Neuronal stem cell (in vitro differentiated cells): ENCODE measurements at regions not wholly inside any gene's neighbourhood (a gene's known extent, or its start where the extent isn't known, plus 50 kb on each side); places are given as distances from the start of the nearest gene placed in this dataset.

Source experiments
- DNase-seq: peaks from one replicate; pipeline ENCODE4 v3.0.0-alpha.2; 2013; ENCODE audit warnings: low spot score
- H2AFZ ChIP-seq: one replicate; pipeline ENCODE4 v1.6.1; 2013; ENCODE audit warnings: mild to moderate bottlenecking, low read length, inconsistent platforms
- H2AK5ac ChIP-seq: 2 replicates; pipeline ENCODE4 v1.6.1; 2013; ENCODE audit warnings: low read depth, mild to moderate bottlenecking, inconsistent platforms, low read length, moderate library complexity, mixed read lengths
- H2BK120ac ChIP-seq: 2 replicates; pipeline ENCODE4 v1.6.1; 2013; ENCODE audit warnings: low read depth, mild to moderate bottlenecking, inconsistent platforms, low read length, moderate library complexity, mixed read lengths
- H2BK12ac ChIP-seq: one replicate; pipeline ENCODE4 v1.6.1; 2013; ENCODE audit warnings: low read length, inconsistent platforms
- H2BK15ac ChIP-seq: 2 replicates; pipeline ENCODE4 v1.6.1; 2013; ENCODE audit warnings: mild to moderate bottlenecking, low read length, inconsistent platforms, mixed read lengths
- H2BK5ac ChIP-seq: one replicate; pipeline ENCODE4 v1.6.1; 2013; ENCODE audit warnings: inconsistent platforms, mild to moderate bottlenecking, low read length, moderate library complexity
- H3K14ac ChIP-seq: one replicate; pipeline ENCODE4 v1.6.1; 2013; ENCODE audit warnings: low read length, inconsistent platforms
- H3K18ac ChIP-seq: 2 replicates; pipeline ENCODE4 v1.6.1; 2013; ENCODE audit warnings: low read length, inconsistent platforms
- H3K23ac ChIP-seq: 2 replicates; pipeline ENCODE4 v1.6.1; 2013; ENCODE audit warnings: low read depth, mild to moderate bottlenecking, mixed read lengths, low read length, inconsistent platforms; ENCODE audit not compliant: poor library complexity
- H3K27ac ChIP-seq: replicated peaks from 3 replicates; pipeline ENCODE4 v1.5.1; 2013; ENCODE audit warnings: low read length, inconsistent platforms
- H3K27me3 ChIP-seq, 3 experiments: 2 replicates each; pipeline ENCODE4 v1.6.1; 2013; ENCODE audit warnings: low read length in 3 of 3, mild to moderate bottlenecking in 2 of 3, inconsistent platforms in 1 of 3, low read depth in 1 of 3, mixed read lengths in 1 of 3, moderate library complexity in 1 of 3; ENCODE audit not compliant: control insufficient read depth in 3 of 3, insufficient read depth in 3 of 3
- H3K36me3 ChIP-seq, 2 donors: replicated peaks in 1 of 2; 2 replicates each; pipeline ENCODE4 v1.6.1; 2013; ENCODE audit warnings: low read length in 2 of 2; ENCODE audit not compliant: control insufficient read depth in 2 of 2, insufficient read depth in 2 of 2
- H3K4ac ChIP-seq: 2 replicates; pipeline ENCODE4 v1.6.1; 2013; ENCODE audit warnings: inconsistent platforms, mild to moderate bottlenecking, low read length, moderate library complexity
- H3K4me1 ChIP-seq, 2 donors: 1 replicate in 1 of 2; 2 replicates in 1 of 2; pipeline ENCODE4 v1.6.1; 2013; ENCODE audit warnings: low read length in 2 of 2, low read depth in 1 of 2; ENCODE audit not compliant: control insufficient read depth in 2 of 2, insufficient read depth in 1 of 2
- H3K4me2 ChIP-seq: one replicate; pipeline ENCODE4 v1.6.1; 2013; ENCODE audit warnings: mild to moderate bottlenecking, low read length, inconsistent platforms; ENCODE audit not compliant: insufficient read depth, poor library complexity, severe bottlenecking
- H3K4me3 ChIP-seq, 2 donors: 2 replicates each; pipeline ENCODE4 v1.5.1; 2013; ENCODE audit warnings: low read length in 2 of 2, mild to moderate bottlenecking in 2 of 2, inconsistent platforms in 1 of 2, moderate library complexity in 1 of 2
- H3K79me1 ChIP-seq: one replicate; pipeline ENCODE4 v1.6.1; 2013; ENCODE audit warnings: low read depth, mild to moderate bottlenecking, inconsistent platforms, low read length, moderate library complexity
- H3K9ac ChIP-seq: one replicate; pipeline ENCODE4 v1.6.1; 2013; ENCODE audit warnings: mild to moderate bottlenecking, low read depth, low read length, inconsistent platforms; ENCODE audit not compliant: poor library complexity
- H3K9me3 ChIP-seq, 2 donors: replicated peaks in 1 of 2; 2 replicates each; pipeline versions ENCODE3 to v1.6.1; 2013; ENCODE audit warnings: low read length in 2 of 2, mild to moderate bottlenecking in 2 of 2, inconsistent platforms in 1 of 2, low read depth in 1 of 2, mixed read lengths in 1 of 2, moderate library complexity in 1 of 2; ENCODE audit not compliant: control insufficient read depth in 2 of 2, insufficient read depth in 1 of 2
- H4K8ac ChIP-seq: one replicate; pipeline ENCODE4 v1.6.1; 2013; ENCODE audit warnings: low read depth, mild to moderate bottlenecking, inconsistent platforms, low read length, moderate library complexity
- H4K91ac ChIP-seq: one replicate; pipeline ENCODE4 v1.6.1; 2013; ENCODE audit warnings: low read length, low read depth, mild to moderate bottlenecking, inconsistent platforms; ENCODE audit not compliant: poor library complexity
- WGBS, 2 donors: extraction: QIAGEN DNeasy Blood & Tissue Kit; methylation state at CpG; one replicate each; pipeline ENCODE4 v1.1.7; 2013; ENCODE audit warnings: missing lambda C conversion rate in 2 of 2, mixed read lengths in 1 of 2; ENCODE audit not compliant: insufficient read length in 2 of 2, insufficient replicate concordance in 1 of 2; ENCODE audit errors: extremely low coverage in 2 of 2; 5-methylcytosine and 5-hydroxymethylcytosine counted together

- Histone ChIP-seq H3K79me1 (no peaks in the 10 kb centered on the region), H3K9ac (no peak overlapping the region), H2BK12ac (no peak overlapping the region), H3K27ac (no peak overlapping the region), H3K4me1 (no peaks in the 10 kb centered on the region), H2BK120ac (no peak overlapping the region), H2BK5ac (no peak overlapping the region), H3K18ac (no peak overlapping the region), H3K23ac (no peak overlapping the region), H2AFZ (no peak overlapping the region), H3K9me3 (no peaks in the 10 kb centered on the region), H3K36me3 (no peaks in the 10 kb centered on the region), H3K4me2 (no peak overlapping the region), H3K14ac (no peak overlapping the region), H3K4me3 (no peak overlapping the region), H2AK5ac (no peak overlapping the region), H4K91ac (no peak overlapping the region), H3K4ac (no peak overlapping the region), H2BK15ac (no peak overlapping the region), H3K27me3 (no peaks in the 10 kb centered on the region), H4K8ac (no peak overlapping the region)
- no CpG with 5 or more reads among the region's 1 CpG for whole genome bisulfite sequencing, 2 donors
- DNase-seq = no peak
Measured at GRCh38 chr2:196535742-196536141, 103.8 kb upstream of the CCDC150 start.

- Histone ChIP-seq H3K18ac (no peak overlapping the region), H2BK12ac (no peak overlapping the region), H3K23ac (no peak overlapping the region), H3K4me3 (no peak overlapping the region), H3K36me3 (no peaks in the 10 kb centered on the region), H3K9ac (no peak overlapping the region), H3K27ac (no peak overlapping the region), H3K4me1 (no peaks in the 10 kb centered on the region), H3K4me2 (no peak overlapping the region), H3K4ac (no peak overlapping the region), H4K8ac (no peak overlapping the region), H3K9me3 (no peaks in the 10 kb centered on the region), H2BK120ac (no peak overlapping the region), H2BK5ac (no peak overlapping the region), H4K91ac (no peak overlapping the region), H3K79me1 (no peaks in the 10 kb centered on the region), H2BK15ac (no peak overlapping the region), H3K27me3 (no peaks in the 10 kb centered on the region), H2AK5ac (no peak overlapping the region), H3K14ac (no peak overlapping the region), H2AFZ (no peak overlapping the region)
- WGBS, 2 donors = no CpG with 5 or more reads among the region's 8 CpGs
- no peak for DNase-seq
Measured at GRCh38 chr2:196537311-196537710, 102.2 kb upstream of the CCDC150 start.

GRCh38 chr2:196538189-196538588, 101.3 kb upstream of the CCDC150 start:
- Histone ChIP-seq H3K79me1 (no peaks in the 10 kb centered on the region), H3K9ac (no peak overlapping the region), H3K27ac (no peak overlapping the region), H3K4me2 (no peak overlapping the region), H4K91ac (no peak overlapping the region), H2BK5ac (no peak overlapping the region), H3K4ac (no peak overlapping the region), H3K27me3 (no peaks in the 10 kb centered on the region), H3K23ac (no peak overlapping the region), H3K36me3 (no peaks in the 10 kb centered on the region), H2AFZ (no peak overlapping the region), H3K18ac (no peak overlapping the region), H3K14ac (no peak overlapping the region), H3K4me3 (no peak overlapping the region), H2AK5ac (no peak overlapping the region), H2BK12ac (no peak overlapping the region), H4K8ac (no peak overlapping the region), H2BK15ac (no peak overlapping the region), H3K4me1 (no peaks in the 10 kb centered on the region), H2BK120ac (no peak overlapping the region), H3K9me3 (no peaks in the 10 kb centered on the region)
- no CpG with 5 or more reads among the region's 4 CpGs for WGBS, 2 donors
- DNase-seq = no peak

DNA sequence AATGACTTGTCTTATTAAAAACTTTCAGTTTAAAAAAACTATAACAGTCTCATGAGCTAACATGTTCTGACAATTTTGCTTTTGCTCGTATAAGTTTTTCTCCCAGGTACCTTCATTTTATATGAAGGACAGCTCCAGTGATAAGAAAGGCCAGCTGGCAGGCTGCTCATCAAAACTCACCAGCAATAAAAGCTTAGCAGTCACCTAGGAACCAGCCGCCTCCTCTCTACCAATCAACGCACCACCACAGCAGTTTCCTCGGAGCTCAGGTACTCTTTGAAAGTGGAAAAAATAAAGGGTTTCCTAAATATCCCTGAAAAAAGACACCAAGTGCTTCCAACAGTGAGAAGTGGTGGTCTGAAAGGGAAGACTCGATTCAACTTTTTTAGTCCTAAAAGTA, 100.9 kb upstream of the CCDC150 start:
- no peak for DNase-seq

More for the DNA sequence above, 100.9 kb upstream of the CCDC150 start:
- H3K23ac ChIP-seq = no peak overlapping the region
- no peak overlapping the region for H3K4me2 ChIP-seq
- H2AFZ ChIP-seq = no peak overlapping the region
- WGBS, 2 donors = no CpG with 5 or more reads among the region's 5 CpGs
- H2BK15ac ChIP-seq = no peak overlapping the region
- H3K36me3 ChIP-seq = no peaks in the 10 kb centered on the region
- H3K18ac ChIP-seq = no peak overlapping the region
- no peak overlapping the region for H2AK5ac ChIP-seq
- H3K4me1 ChIP-seq = no peaks in the 10 kb centered on the region
- no peak overlapping the region for H2BK5ac ChIP-seq
- H4K91ac ChIP-seq = no peak overlapping the region
- H3K14ac ChIP-seq = no peak overlapping the region
- H3K9me3 ChIP-seq = no peaks in the 10 kb centered on the region
- no peaks in the 10 kb centered on the region for H3K79me1 ChIP-seq
- H3K4ac ChIP-seq = no peak overlapping the region
- H3K9ac ChIP-seq = no peak overlapping the region
- H3K27ac ChIP-seq = no peak overlapping the region
- no peak overlapping the region for H2BK120ac ChIP-seq
- H2BK12ac ChIP-seq = no peak overlapping the region
- H3K4me3 ChIP-seq = no peak overlapping the region
- H3K27me3 ChIP-seq = no peaks in the 10 kb centered on the region
- H4K8ac ChIP-seq = no peak overlapping the region
